SK-N-SH (cell line): ENCODE measurements at regions not wholly inside any gene's neighbourhood (a gene's known extent, or its start where the extent isn't known, plus 50 kb on each side); places are given as distances from the start of the nearest gene placed in this dataset.

Source experiments
- CTCF ChIA-PET: fragments of 300-600, 350-600 bp; formaldehyde crosslinking; extraction: SDS; loops from one replicate; lab custom pipeline; 2021; lab: Yijun Ruan, JAX
- POLR2A ChIA-PET: fragments of 350-600 bp; sonication (Branson Sonifier 250); formaldehyde crosslinking; extraction: SDS; loops from one replicate; lab custom pipeline; 2020; ENCODE audit warnings: antibody characterized with exemption, inconsistent platforms; lab: Yijun Ruan, JAX
- DNase-seq: peaks from one replicate; pipeline ENCODE4 v3.0.0; 2012
- H2AFZ ChIP-seq: fragments of 200-600 bp; sonication (generic); 2 replicates; pipeline ENCODE4 v1.8.1; 2016; ENCODE audit warnings: antibody characterized with exemption, mild to moderate bottlenecking, low read depth
- H3F3A ChIP-seq: fragments of 200-600 bp; sonication (generic); replicated peaks from 2 replicates; pipeline ENCODE3; 2016; ENCODE audit warnings: antibody characterized with exemption, mild to moderate bottlenecking; ENCODE audit not compliant: insufficient read depth
- H3K27ac ChIP-seq, 2 experiments: fragments of 200-500 bp in 1 of 2; fragments of 200-600 bp in 1 of 2; sonication (Bioruptor generic) in 1 of 2; sonication (generic), shearing (Covaris generic) in 1 of 2; 2 replicates each; pipeline versions ENCODE4 v1.5.1 to v1.6.1; 2014 to 2016; ENCODE audit warnings: low read depth in 2 of 2, inconsistent platforms in 1 of 2, low read length in 1 of 2, mild to moderate bottlenecking in 1 of 2, mixed read lengths in 1 of 2
- H3K27me3 ChIP-seq: fragments of 200-600 bp; sonication (generic), shearing (Covaris generic); 2 replicates; pipeline ENCODE4 v1.6.1; 2016; ENCODE audit warnings: mixed run types; ENCODE audit not compliant: insufficient read depth
- H3K36me3 ChIP-seq, 2 experiments: fragments of 200-500 bp in 1 of 2; fragments of 200-600 bp in 1 of 2; sonication (Bioruptor generic) in 1 of 2; sonication (generic) in 1 of 2; replicated peaks in 1 of 2; 2 replicates each; pipeline versions ENCODE3 to v1.5.1; 2014 to 2016; ENCODE audit warnings: low read length in 1 of 2, mild to moderate bottlenecking in 1 of 2; ENCODE audit not compliant: insufficient read depth in 2 of 2, control insufficient read depth in 1 of 2
- H3K4me1 ChIP-seq, 2 experiments: fragments of 200-500 bp in 1 of 2; fragments of 200-600 bp in 1 of 2; sonication (Bioruptor generic) in 1 of 2; sonication (generic), shearing (Covaris generic) in 1 of 2; 2 replicates each; pipeline versions ENCODE4 v1.5.1 to v1.6.1; 2014 to 2016; ENCODE audit warnings: low read depth in 1 of 2, low read length in 1 of 2, mixed run types in 1 of 2; ENCODE audit not compliant: insufficient read depth in 2 of 2, control insufficient read depth in 1 of 2
- H3K4me2 ChIP-seq: fragments of 200-600 bp; sonication (generic), shearing (Covaris generic); 2 replicates; pipeline ENCODE4 v1.6.1; 2017; ENCODE audit warnings: mixed run types
- H3K4me3 ChIP-seq, 2 experiments: fragments of 200-500 bp in 1 of 2; fragments of 200-600 bp in 1 of 2; sonication (Bioruptor generic) in 1 of 2; sonication (generic), shearing (Covaris generic) in 1 of 2; 2 replicates each; pipeline versions ENCODE4 v1.5.1 to v1.8.1; 2014 to 2016; ENCODE audit warnings: low read depth in 2 of 2, inconsistent platforms in 1 of 2, low read length in 1 of 2, mild to moderate bottlenecking in 1 of 2, mixed read lengths in 1 of 2, moderate library complexity in 1 of 2
- H3K79me2 ChIP-seq: fragments of 200-600 bp; sonication (generic); 2 replicates; pipeline ENCODE4 v1.8.1; 2017; ENCODE audit warnings: mild to moderate bottlenecking; ENCODE audit not compliant: insufficient read depth
- H3K9ac ChIP-seq: fragments of 200-600 bp; sonication (generic); 2 replicates; pipeline ENCODE4 v1.6.1; 2017; ENCODE audit warnings: mixed run types
- H3K9me2 ChIP-seq: fragments of 200-600 bp; sonication (generic); 2 replicates; pipeline ENCODE4 v1.6.1; 2017; ENCODE audit warnings: mixed run types
- H3K9me3 ChIP-seq: fragments of 200-600 bp; sonication (generic); 2 replicates; pipeline ENCODE4 v1.6.1; 2017; ENCODE audit warnings: mixed run types, mild to moderate bottlenecking, moderate library complexity
- H4K20me1 ChIP-seq: fragments of 200-600 bp; sonication (generic); 2 replicates; pipeline ENCODE4 v1.6.1; 2017; ENCODE audit warnings: mild to moderate bottlenecking, mixed run types; ENCODE audit not compliant: insufficient read depth
- CHD2 ChIP-seq: fragments of 150-350 bp; IDR thresholded peaks from 2 replicates; pipeline ENCODE4 v1.6.1; 2018; ENCODE audit warnings: low read length; ENCODE audit not compliant: partially characterized antibody
- EP300 ChIP-seq, 2 experiments: IDR thresholded peaks; 2 replicates each; pipeline versions ENCODE4 v1.4.0 to v1.6.1; 2012; ENCODE audit warnings: borderline replicate concordance in 1 of 2, low read depth in 1 of 2, low read length in 1 of 2
- EZH2phosphoT487 ChIP-seq: fragments of 200-600 bp; sonication (generic); IDR thresholded peaks from 2 replicates; pipeline ENCODE4 v1.6.1; 2017; ENCODE audit warnings: low read depth, mixed run types, mild to moderate bottlenecking, antibody characterized with exemption, moderate library complexity, borderline replicate concordance
- FOXJ3 ChIP-seq: sonication (generic); formaldehyde crosslinking; IDR thresholded peaks from 2 replicates; pipeline ENCODE4 v1.5.1; 2020; ENCODE audit warnings: mild to moderate bottlenecking, missing genetic modification reagents
- GABPA ChIP-seq: IDR thresholded peaks from 2 replicates; pipeline ENCODE4 v1.4.0; 2012; ENCODE audit warnings: low read depth, mild to moderate bottlenecking
- IRF3 ChIP-seq: fragments of 150-350 bp; IDR thresholded peaks from 2 replicates; pipeline ENCODE4 v1.6.1; 2016; ENCODE audit warnings: mild to moderate bottlenecking, low read depth, low read length
- JUND ChIP-seq: IDR thresholded peaks from 2 replicates; pipeline ENCODE4 v1.4.0; 2012
- MAX ChIP-seq: IDR thresholded peaks from 2 replicates; pipeline ENCODE4 v1.4.0; 2012; ENCODE audit warnings: low read depth
- NFIC ChIP-seq: IDR thresholded peaks from 2 replicates; pipeline ENCODE4 v1.4.0; 2012; ENCODE audit warnings: borderline replicate concordance
- PBX3 ChIP-seq: IDR thresholded peaks from 2 replicates; pipeline ENCODE4; 2012
- POLR2AphosphoS5 ChIP-seq: IDR thresholded peaks from 2 replicates; pipeline ENCODE4 v1.6.1; 2012; ENCODE audit warnings: low read depth, low read length
- SIN3A ChIP-seq: IDR thresholded peaks from 2 replicates; pipeline ENCODE4 v1.6.1; 2012; ENCODE audit warnings: low read depth, mild to moderate bottlenecking, low read length, moderate library complexity, borderline replicate concordance
- SMC3 ChIP-seq: IDR thresholded peaks from 2 replicates; pipeline ENCODE4 v1.6.1; 2012; ENCODE audit warnings: low read depth, low read length, improper control_type of control experiment
- TAF1 ChIP-seq: IDR thresholded peaks from 2 replicates; pipeline ENCODE4 v1.6.1; 2012; ENCODE audit warnings: low read depth, mild to moderate bottlenecking, low read length, moderate library complexity, borderline replicate concordance
- TCF12 ChIP-seq: IDR thresholded peaks from 2 replicates; pipeline ENCODE4 v1.4.0; 2012
- TEAD4 ChIP-seq: IDR thresholded peaks from 2 replicates; pipeline ENCODE4 v1.4.0; 2012; ENCODE audit warnings: mild to moderate bottlenecking, borderline replicate concordance; ENCODE audit not compliant: insufficient read depth
- USF2 ChIP-seq: fragments of 150-350 bp; IDR thresholded peaks from 2 replicates; pipeline ENCODE4 v1.6.1; 2017; ENCODE audit warnings: antibody characterized with exemption, low read length, low read depth, borderline replicate concordance
- ZBTB33 ChIP-seq: IDR thresholded peaks from 2 replicates; pipeline ENCODE4 v1.4.0; 2012; ENCODE audit warnings: low read depth, borderline replicate concordance
- WGBS: methylation state at CpG from one replicate; pipeline ENCODE4 v1.1.6; 2017; ENCODE audit warnings: low lambda C conversion rate; 5-methylcytosine and 5-hydroxymethylcytosine counted together

- no peak overlapping the region for H3K4me3 ChIP-seq
- no peak overlapping the region for H3K9ac ChIP-seq
- no peaks in the 10 kb centered on the region for H3K79me2 ChIP-seq
- H2AFZ ChIP-seq = no peak overlapping the region
- no peaks in the 10 kb centered on the region for H3K9me3 ChIP-seq
- H3K4me2 ChIP-seq = no peak overlapping the region
- no peaks in the 10 kb centered on the region for H3K9me2 ChIP-seq
- peaks cover 0 to 17% of the 10 kb centered on the region in 2 experiments; a peak in 2 of 4 replicates for H3K4me1 ChIP-seq
- 45% methylated on average over 3 of the region's 3 CpGs for WGBS
- H3K27ac ChIP-seq = no peak overlapping the region
- no peaks in the 10 kb centered on the region for H3K36me3 ChIP-seq
- H4K20me1 ChIP-seq = no peaks in the 10 kb centered on the region
- POLR2A ChIA-PET = no interaction called here
- TF ChIP-seq EP300 (IDR thresholded peaks at IDR 0.05; ENCODE audit: borderline replicate concordance in 1 of 2, low read depth in 1 of 2, low read length in 1 of 2) (no peak), PBX3 (no peak), TEAD4 (no peak), USF2 (no peak), FOXJ3 (CRISPR knock-in tag) (no peak), CHD2 (no peak), GABPA (no peak), TCF12 (no peak), ZBTB33 (no peak)
- H3K27me3 ChIP-seq = no peaks in the 10 kb centered on the region
- CTCF ChIA-PET = interaction anchor here (0.6 kb wide), 2 partner anchors 11 to 296 kb away, joined by 3 read pairs; no protein-coding TSS in a partner anchor
- DNase-seq = no peak
- no peaks in the 10 kb centered on the region for H3F3A ChIP-seq
Observed at GRCh38 chr7:136036336-136036735, 59.2 kb upstream of the MTPN start.

- Histone ChIP-seq H3K4me2 (no peak overlapping the region), H3F3A (no peaks in the 10 kb centered on the region), H3K27ac (peak overlapping the region in 1 of 2 experiments; percentile 84; a peak in 2 of 4 replicates), H4K20me1 (no peaks in the 10 kb centered on the region), H3K4me1 (peaks cover 0 to 15% of the 10 kb centered on the region in 2 experiments; a peak in 2 of 4 replicates), H3K36me3 (no peaks in the 10 kb centered on the region), H2AFZ (no peak overlapping the region), H3K79me2 (no peaks in the 10 kb centered on the region), H3K27me3 (no peaks in the 10 kb centered on the region), H3K9me3 (no peaks in the 10 kb centered on the region), H3K9ac (no peak overlapping the region), H3K4me3 (no peak overlapping the region), H3K9me2 (no peaks in the 10 kb centered on the region)
- WGBS = 35% methylated on average over 3 of the region's 3 CpGs
- POLR2A ChIA-PET = no interaction called here
- DNase-seq = no peak
- CTCF ChIA-PET = interaction anchor here (1.1 to 1.5 kb wide), 2 partner anchors 18 to 24 kb away, joined by 3 to 15 read pairs; no protein-coding TSS in a partner anchor
- TF ChIP-seq USF2 = no peak
- no peak for TF ChIP-seq POLR2AphosphoS5
- TF ChIP-seq NFIC = no peak
- no peak for TF ChIP-seq PBX3
- no peak for TF ChIP-seq MAX
- no peak for TF ChIP-seq TAF1
- no peak for TF ChIP-seq IRF3
- TF ChIP-seq EZH2phosphoT487 = no peak
- TF ChIP-seq SIN3A = no peak
- no peak for TF ChIP-seq CHD2
- no peak for TF ChIP-seq JUND
- TF ChIP-seq SMC3 = no peak
Observed at GRCh38 chr7:136034132-136034531, 57.0 kb upstream of the MTPN start.
